HG03432 (cell line): ENCODE measurements at regions not wholly inside any gene's neighbourhood (a gene's known extent, or its start where the extent isn't known, plus 50 kb on each side); places are given as distances from the start of the nearest gene placed in this dataset.

ENCODE experiments used
- ATAC-seq: cut with Tn5 transposase; IDR thresholded peaks from one replicate; pipeline ENCODE4 v1.9.1; 2021; ENCODE audit warnings: mild to moderate bottlenecking, moderate library complexity; ENCODE audit not compliant: unreplicated experiment

- no peak for ATAC-seq
Measured at GRCh38 chr7:142418326-142418725, 160.5 kb upstream of the PRSS58 start.

GRCh38 chr7:142414915-142415314 is 157.1 kb upstream of the PRSS58 start:
- no peak for ATAC-seq

GRCh38 chr7:142414135-142414534 is 156.3 kb upstream of the PRSS58 start:
- peak; percentile 88 for ATAC-seq

GRCh38 chr7:142413280-142414000 is 155.6 kb upstream of the PRSS58 start:
- ATAC-seq, result no peak

- peak; percentile 77 for ATAC-seq
Measured at GRCh38 chr7:142412551-142413193, 154.8 kb upstream of the PRSS58 start.

GRCh38 chr7:142409471-142409870 is 151.6 kb upstream of the PRSS58 start:
- ATAC-seq, result no peak

GRCh38 chr7:142408794-142409193 is 150.9 kb upstream of the PRSS58 start:
- no peak for ATAC-seq

- no peak for ATAC-seq
Measured at GRCh38 chr7:142407939-142408570, 150.2 kb upstream of the PRSS58 start.

GRCh38 chr7:142405122-142405765 is 147.4 kb upstream of the PRSS58 start:
- ATAC-seq, result no peak

GRCh38 chr7:142401951-142402350 is 144.1 kb upstream of the PRSS58 start:
- ATAC-seq, result no peak

- no peak for ATAC-seq
Measured at GRCh38 chr7:142400042-142400533, 142.2 kb upstream of the PRSS58 start.

GRCh38 chr7:142391191-142391992 is 133.5 kb upstream of the PRSS58 start:
- ATAC-seq, result no peak

- ATAC-seq, result no peak
Measured at GRCh38 chr7:142389544-142389943, 131.7 kb upstream of the PRSS58 start.

- ATAC-seq, result peak; percentile 74
Measured at GRCh38 chr7:142385491-142386340, 127.9 kb upstream of the PRSS58 start.

- peak; percentile 65 for ATAC-seq
Measured at GRCh38 chr7:142384493-142384922, 126.7 kb upstream of the PRSS58 start.

GRCh38 chr7:142383841-142384492 is 126.1 kb upstream of the PRSS58 start:
- ATAC-seq, result peak; percentile 42

GRCh38 chr7:142381727-142382390 is 124.0 kb upstream of the PRSS58 start:
- ATAC-seq, result no peak

GRCh38 chr7:142380069-142380468 is 122.2 kb upstream of the PRSS58 start:
- no peak for ATAC-seq
